Uterus (tissue), 3 donors: ENCODE measurements at regions not wholly inside any gene's neighbourhood (a gene's known extent, or its start where the extent isn't known, plus 50 kb on each side); places are given as distances from the start of the nearest gene placed in this dataset.

Experiments
- DNase-seq, 2 donors: peaks; one replicate each; pipeline ENCODE4 v3.0.0-alpha.2; 2019 to 2020
- H3K27ac ChIP-seq, 2 donors: fragments of 200-600 bp; sonication (generic); 1 replicate in 1 of 2; 2 replicates in 1 of 2; pipeline ENCODE4 v1.5.1; 2016 to 2018
- H3K27me3 ChIP-seq, 2 donors: fragments of 200-600 bp; sonication (generic); one replicate each; pipeline ENCODE4 v1.5.1; 2018 to 2019; ENCODE audit warnings: control low read depth in 1 of 2
- H3K36me3 ChIP-seq, 2 donors: fragments of 200-600 bp; sonication (generic); one replicate each; pipeline ENCODE4 v1.5.1; 2019; ENCODE audit warnings: control low read depth in 1 of 2
- H3K4me1 ChIP-seq, 2 donors: fragments of 200-600 bp; sonication (generic); one replicate each; pipeline ENCODE4 v1.5.1; 2018 to 2019; ENCODE audit warnings: control low read depth in 1 of 2
- H3K4me3 ChIP-seq, 2 donors: fragments of 200-600 bp; sonication (generic); 1 replicate in 1 of 2; 2 replicates in 1 of 2; pipeline ENCODE4 v1.5.1; 2018 to 2019; ENCODE audit warnings: mild to moderate bottlenecking in 1 of 2
- H3K9me3 ChIP-seq, 2 donors: fragments of 200-600 bp; sonication (generic); one replicate each; pipeline ENCODE4 v1.5.1; 2019; ENCODE audit warnings: control low read depth in 1 of 2
- CTCF ChIP-seq, 4 experiments: fragments of 200-600 bp in 2 of 4; fragments of 450-650 bp in 2 of 4; sonication (generic) in 2 of 4; IDR thresholded peaks; one replicate each; pipeline ENCODE4 v1.5.1; 2016 to 2019; ENCODE audit warnings: antibody characterized with exemption in 4 of 4, mild to moderate bottlenecking in 2 of 4, moderate library complexity in 1 of 4
- POLR2A ChIP-seq, 2 donors: fragments of 450-650 bp; IDR thresholded peaks; one replicate each; pipeline ENCODE4 v1.6.1; 2016; ENCODE audit warnings: antibody characterized with exemption in 2 of 2, mild to moderate bottlenecking in 1 of 2, moderate library complexity in 1 of 2
- intact Hi-C: fragments of 100-400 bp; cut with DNase I; formaldehyde crosslinking; loops from one replicate; pipeline ENCODE4 v1.15.1; 2023; ENCODE audit warnings: low total_unique reads
- donor health status: DM: yes; HTN: yes; CAD: no.

GRCh38 chr2:236744716-236745115 lies 175.1 kb downstream of the ACKR3 start:
- DNase-seq = no peak
- no peak overlapping the region for H3K4me3 ChIP-seq
- no peak overlapping the region for H3K27ac ChIP-seq
- no peaks in the 10 kb centered on the region for H3K9me3 ChIP-seq
- H3K36me3 ChIP-seq = no peaks in the 10 kb centered on the region
- intact Hi-C loops = no loop called here
- H3K4me1 ChIP-seq = no peaks in the 10 kb centered on the region
- H3K27me3 ChIP-seq = no peaks in the 10 kb centered on the region
- TF ChIP-seq CTCF (IDR thresholded peaks at IDR 0.05) = no peak
- TF ChIP-seq POLR2A (IDR thresholded peaks at IDR 0.05) = no peak

GRCh38 chr2:236745420-236746210 lies 176.0 kb downstream of the ACKR3 start:
- intact Hi-C loops = no loop called here
- DNase-seq = no peak
- TF ChIP-seq POLR2A (IDR thresholded peaks at IDR 0.05) = no peak
- TF ChIP-seq CTCF (IDR thresholded peaks at IDR 0.05) = no peak
- Histone ChIP-seq H3K27ac (no peak overlapping the region), H3K36me3 (no peaks in the 10 kb centered on the region), H3K27me3 (no peaks in the 10 kb centered on the region), H3K4me1 (no peaks in the 10 kb centered on the region), H3K4me3 (no peak overlapping the region), H3K9me3 (no peaks in the 10 kb centered on the region)

- Histone ChIP-seq H3K27me3 (no peaks in the 10 kb centered on the region), H3K4me3 (no peak overlapping the region), H3K36me3 (no peaks in the 10 kb centered on the region), H3K9me3 (no peaks in the 10 kb centered on the region), H3K4me1 (no peaks in the 10 kb centered on the region), H3K27ac (no peak overlapping the region)
- TF ChIP-seq POLR2A (IDR thresholded peaks at IDR 0.05) = no peak
- no peak for TF ChIP-seq CTCF (IDR thresholded peaks at IDR 0.05)
- intact Hi-C loops = no loop called here
- no peak for DNase-seq
Observed at GRCh38 chr2:236746833-236747232, 177.2 kb downstream of the ACKR3 start.

- TF ChIP-seq CTCF (IDR thresholded peaks at IDR 0.05) = no peak
- no peak for TF ChIP-seq POLR2A (IDR thresholded peaks at IDR 0.05)
- Histone ChIP-seq H3K36me3 (no peaks in the 10 kb centered on the region), H3K4me3 (no peak overlapping the region), H3K4me1 (no peaks in the 10 kb centered on the region), H3K27ac (no peak overlapping the region), H3K9me3 (no peaks in the 10 kb centered on the region), H3K27me3 (no peaks in the 10 kb centered on the region)
- DNase-seq = no peak
- intact Hi-C loops = no loop called here
Observed at GRCh38 chr2:236747426-236747825, 177.8 kb downstream of the ACKR3 start.

GRCh38 chr2:236747925-236748324 lies 178.3 kb downstream of the ACKR3 start:
- H3K9me3 ChIP-seq = no peaks in the 10 kb centered on the region
- no peaks in the 10 kb centered on the region for H3K4me1 ChIP-seq
- H3K27ac ChIP-seq = no peak overlapping the region
- DNase-seq = no peak
- intact Hi-C loops = no loop called here
- H3K36me3 ChIP-seq = no peaks in the 10 kb centered on the region
- H3K27me3 ChIP-seq = no peaks in the 10 kb centered on the region
- no peak overlapping the region for H3K4me3 ChIP-seq
- no peak for TF ChIP-seq POLR2A (IDR thresholded peaks at IDR 0.05)
- TF ChIP-seq CTCF (IDR thresholded peaks at IDR 0.05) = no peak
